KMS-11 (cell line): ENCODE measurements at regions not wholly inside any gene's neighbourhood (a gene's known extent, or its start where the extent isn't known, plus 50 kb on each side); places are given as distances from the start of the nearest gene placed in this dataset.

Experiments used
- H2AFZ ChIP-seq: fragments of 200-600 bp; sonication (generic); 2 replicates; pipeline ENCODE4 v1.6.1; 2016; ENCODE audit warnings: antibody characterized with exemption, mixed run types, low read depth
- H3K27ac ChIP-seq: fragments of 200-600 bp; sonication (generic); 2 replicates; pipeline ENCODE4 v1.6.1; 2016; ENCODE audit warnings: mild to moderate bottlenecking, mixed run types
- H3K27me3 ChIP-seq: fragments of 200-600 bp; sonication (generic); 2 replicates; pipeline ENCODE4 v1.6.1; 2017; ENCODE audit warnings: mild to moderate bottlenecking, low read depth, mixed run types, moderate library complexity; ENCODE audit not compliant: insufficient read depth
- H3K36me3 ChIP-seq: fragments of 200-600 bp; sonication (generic); 2 replicates; pipeline ENCODE4 v1.6.1; 2017; ENCODE audit warnings: mild to moderate bottlenecking, mixed run types; ENCODE audit not compliant: insufficient read depth
- H3K4me1 ChIP-seq: fragments of 200-600 bp; sonication (generic); 2 replicates; pipeline ENCODE4 v1.6.1; 2016; ENCODE audit warnings: mild to moderate bottlenecking, low read depth, mixed run types; ENCODE audit not compliant: poor library complexity, severe bottlenecking
- H3K4me2 ChIP-seq: fragments of 200-600 bp; sonication (generic); 2 replicates; pipeline ENCODE4 v1.7.0; 2016; ENCODE audit warnings: mild to moderate bottlenecking, mixed run types
- H3K4me3 ChIP-seq: fragments of 200-600 bp; sonication (generic); IDR thresholded peaks from 2 replicates; pipeline ENCODE4 v1.6.1; 2017; ENCODE audit warnings: low read depth, low read length, mixed read lengths; ENCODE audit not compliant: insufficient read depth
- H3K79me2 ChIP-seq: fragments of 200-600 bp; sonication (generic); 2 replicates; pipeline ENCODE4 v1.6.1; 2016; ENCODE audit warnings: low read depth, mixed run types; ENCODE audit not compliant: insufficient read depth
- H3K9ac ChIP-seq: fragments of 200-600 bp; sonication (generic); 2 replicates; pipeline ENCODE4 v1.6.1; 2016; ENCODE audit warnings: mild to moderate bottlenecking, mixed run types
- H4K20me1 ChIP-seq: fragments of 200-600 bp; sonication (generic); 2 replicates; pipeline ENCODE4 v1.6.1; 2016; ENCODE audit warnings: mild to moderate bottlenecking, mixed run types; ENCODE audit not compliant: insufficient read depth
- TF ChIP-seq, protein P1 (sequence below): fragments of 200-600 bp; sonication (generic); conservative IDR thresholded peaks from 2 replicates; pipeline ENCODE4 v1.6.1; 2017; ENCODE audit warnings: low read depth, mild to moderate bottlenecking, antibody characterized with exemption, low read length, moderate library complexity, mixed read lengths

DNA sequence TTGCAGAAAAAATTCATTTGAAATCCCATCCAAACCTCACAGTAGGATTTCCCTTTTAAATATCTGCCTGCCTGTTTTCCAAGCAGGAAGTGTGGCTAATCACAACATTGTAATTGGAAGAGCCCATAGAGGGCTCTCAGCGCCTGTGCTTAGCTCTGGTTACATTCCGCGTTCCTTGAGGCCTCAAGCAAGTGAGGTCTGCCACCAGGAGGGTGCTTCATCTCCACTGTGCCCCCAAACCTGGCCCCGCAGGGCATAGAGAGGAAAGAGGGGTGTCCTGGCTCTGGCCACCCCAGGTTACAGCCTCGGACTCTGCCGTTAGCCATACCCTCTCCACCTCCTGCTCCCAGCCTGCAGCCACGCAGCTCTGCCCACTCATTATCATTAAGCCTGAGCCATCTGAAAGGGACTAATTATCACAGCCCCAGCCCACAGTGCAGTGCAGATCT is 214.8 kb downstream of the SP3 start:
- Histone ChIP-seq H3K27ac (no peak overlapping the region), H3K9ac (no peak overlapping the region), H2AFZ (no peak overlapping the region), H3K4me2 (no peak overlapping the region), H4K20me1 (no peaks in the 10 kb centered on the region), H3K79me2 (no peaks in the 10 kb centered on the region), H3K4me1 (no peaks in the 10 kb centered on the region), H3K27me3 (no peaks in the 10 kb centered on the region), H3K36me3 (no peaks in the 10 kb centered on the region), H3K4me3 (no peak overlapping the region)
- TF ChIP-seq, protein P1, sequence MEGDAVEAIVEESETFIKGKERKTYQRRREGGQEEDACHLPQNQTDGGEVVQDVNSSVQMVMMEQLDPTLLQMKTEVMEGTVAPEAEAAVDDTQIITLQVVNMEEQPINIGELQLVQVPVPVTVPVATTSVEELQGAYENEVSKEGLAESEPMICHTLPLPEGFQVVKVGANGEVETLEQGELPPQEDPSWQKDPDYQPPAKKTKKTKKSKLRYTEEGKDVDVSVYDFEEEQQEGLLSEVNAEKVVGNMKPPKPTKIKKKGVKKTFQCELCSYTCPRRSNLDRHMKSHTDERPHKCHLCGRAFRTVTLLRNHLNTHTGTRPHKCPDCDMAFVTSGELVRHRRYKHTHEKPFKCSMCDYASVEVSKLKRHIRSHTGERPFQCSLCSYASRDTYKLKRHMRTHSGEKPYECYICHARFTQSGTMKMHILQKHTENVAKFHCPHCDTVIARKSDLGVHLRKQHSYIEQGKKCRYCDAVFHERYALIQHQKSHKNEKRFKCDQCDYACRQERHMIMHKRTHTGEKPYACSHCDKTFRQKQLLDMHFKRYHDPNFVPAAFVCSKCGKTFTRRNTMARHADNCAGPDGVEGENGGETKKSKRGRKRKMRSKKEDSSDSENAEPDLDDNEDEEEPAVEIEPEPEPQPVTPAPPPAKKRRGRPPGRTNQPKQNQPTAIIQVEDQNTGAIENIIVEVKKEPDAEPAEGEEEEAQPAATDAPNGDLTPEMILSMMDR, result no peak

DNA sequence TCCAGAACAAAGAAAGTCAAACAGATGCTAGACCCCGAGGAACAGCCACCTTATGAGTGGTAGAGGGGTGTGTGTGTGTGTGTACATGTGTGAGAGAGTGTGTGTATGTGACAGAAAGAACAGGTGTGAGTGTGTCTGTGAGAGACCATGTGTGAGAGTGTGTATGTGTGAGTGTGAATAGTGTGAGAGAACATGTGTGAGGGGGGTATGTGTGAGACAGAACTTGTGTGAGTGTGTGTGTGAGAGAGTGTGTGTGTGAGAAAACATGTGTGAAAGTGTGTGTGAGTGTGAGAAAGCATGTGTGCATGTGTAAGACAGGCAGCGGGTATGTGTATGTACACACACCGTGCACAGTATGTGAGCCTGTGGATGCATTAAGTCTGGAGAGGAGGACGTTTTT is 214.3 kb downstream of the SP3 start:
- Histone ChIP-seq H3K4me2 (no peak overlapping the region), H3K9ac (no peak overlapping the region), H4K20me1 (no peaks in the 10 kb centered on the region), H3K79me2 (no peaks in the 10 kb centered on the region), H3K4me1 (no peaks in the 10 kb centered on the region), H3K4me3 (no peak overlapping the region), H3K27me3 (no peaks in the 10 kb centered on the region), H3K27ac (no peak overlapping the region), H3K36me3 (no peaks in the 10 kb centered on the region), H2AFZ (no peak overlapping the region)
- TF ChIP-seq, protein P1, result no peak

DNA sequence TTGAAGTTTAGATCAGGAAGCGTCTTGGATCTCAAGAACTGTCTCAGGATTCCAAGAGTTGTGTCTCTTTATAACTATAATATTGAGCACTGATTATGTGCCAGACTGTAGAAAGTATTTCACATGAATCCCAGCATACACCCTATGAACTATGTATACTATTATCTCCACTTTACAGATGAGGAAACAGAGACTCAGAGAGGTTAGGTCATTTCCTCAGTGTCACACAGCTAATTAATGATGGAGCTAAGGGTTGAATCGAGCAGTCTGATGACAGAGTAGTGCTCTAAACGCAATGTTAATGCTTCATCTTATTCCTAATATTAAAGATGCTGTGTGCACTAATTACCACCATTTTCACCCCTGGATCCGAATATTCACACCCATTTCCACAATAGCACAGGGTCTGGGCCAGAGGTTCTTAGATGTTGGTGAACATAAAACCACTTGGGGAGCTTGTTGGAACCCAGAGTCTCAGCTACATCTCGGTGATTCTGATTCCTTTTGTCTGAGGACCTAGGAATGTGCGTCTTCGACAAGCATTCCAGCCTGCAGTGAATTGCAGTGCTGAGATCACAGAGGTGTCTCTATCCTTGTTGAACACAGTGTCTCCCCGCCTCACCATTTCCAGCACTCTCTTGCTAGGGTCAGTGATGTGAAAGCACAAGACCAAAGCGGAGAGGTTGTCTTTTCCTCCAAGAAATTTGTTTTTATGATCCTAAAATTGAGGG is 213.8 kb downstream of the SP3 start:
- Histone ChIP-seq H3K9ac (no peak overlapping the region), H3K4me1 (no peaks in the 10 kb centered on the region), H2AFZ (no peak overlapping the region), H4K20me1 (no peaks in the 10 kb centered on the region), H3K27me3 (no peaks in the 10 kb centered on the region), H3K27ac (no peak overlapping the region), H3K79me2 (no peaks in the 10 kb centered on the region), H3K4me3 (no peak overlapping the region), H3K36me3 (no peaks in the 10 kb centered on the region), H3K4me2 (no peak overlapping the region)
- TF ChIP-seq, protein P1, result no peak

DNA sequence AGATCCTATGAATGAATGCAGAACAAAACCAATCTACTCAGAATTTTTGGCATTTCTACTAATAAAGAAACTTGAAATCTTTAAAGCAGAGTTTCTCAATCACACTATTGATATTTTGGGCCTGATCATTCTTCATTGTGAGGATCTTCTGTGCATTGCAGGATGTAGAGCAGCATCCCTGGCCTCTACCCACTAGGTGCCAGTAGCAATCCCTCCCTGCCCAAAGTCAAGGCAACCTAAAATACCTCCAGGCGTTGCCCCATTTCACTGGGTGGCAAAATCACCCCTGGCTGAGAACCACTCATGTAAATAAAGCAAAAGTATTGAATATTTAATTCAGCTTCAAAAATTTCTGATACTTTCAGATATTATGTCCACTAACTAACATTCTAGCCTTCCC is 213.0 kb downstream of the SP3 start:
- no peaks in the 10 kb centered on the region for H3K4me1 ChIP-seq
- H3K27me3 ChIP-seq, result no peaks in the 10 kb centered on the region
- H3K79me2 ChIP-seq, result no peaks in the 10 kb centered on the region
- H4K20me1 ChIP-seq, result no peaks in the 10 kb centered on the region
- TF ChIP-seq, protein P1, result no peak
- H3K4me3 ChIP-seq, result no peak overlapping the region
- no peaks in the 10 kb centered on the region for H3K36me3 ChIP-seq
- no peak overlapping the region for H3K9ac ChIP-seq
- no peak overlapping the region for H2AFZ ChIP-seq
- H3K27ac ChIP-seq, result no peak overlapping the region
- no peak overlapping the region for H3K4me2 ChIP-seq
